Calu3 (cell line): ENCODE measurements at regions not wholly inside any gene's neighbourhood (a gene's known extent, or its start where the extent isn't known, plus 50 kb on each side); places are given as distances from the start of the nearest gene placed in this dataset.

Experiments
- BruUV-seq: library from RNA; stranded (reverse); fragments of 400-500 nt; replicated peaks from 2 replicates; lab custom pipeline; 2021; lab: Mats Ljungman, UMichigan
- CTCF ChIA-PET: fragments of 300-600 bp; sonication (Branson Sonifier 250); formaldehyde crosslinking; loops from one replicate; lab custom pipeline; 2022; ENCODE audit warnings: antibody characterized with exemption; lab: Charles Lee
- DNase-seq: peaks from one replicate; pipeline ENCODE4 v3.0.0; 2022
- H3K27ac Mint-ChIP-seq: one replicate; pipeline ENCODE4 v1.8.0; 2022; ENCODE audit warnings: mixed read lengths; ENCODE audit not compliant: unreplicated experiment
- H3K27me3 Mint-ChIP-seq: one replicate; pipeline ENCODE4 v1.8.0; 2022; ENCODE audit warnings: mixed read lengths; ENCODE audit not compliant: unreplicated experiment
- H3K36me3 Mint-ChIP-seq: one replicate; pipeline ENCODE4 v1.8.0; 2022; ENCODE audit warnings: mild to moderate bottlenecking, moderate library complexity, mixed read lengths; ENCODE audit not compliant: insufficient read depth, unreplicated experiment
- H3K4me1 Mint-ChIP-seq: one replicate; pipeline ENCODE4 v1.8.0; 2022; ENCODE audit warnings: mild to moderate bottlenecking, low read depth, mixed read lengths; ENCODE audit not compliant: unreplicated experiment
- H3K4me3 Mint-ChIP-seq: one replicate; pipeline ENCODE4 v1.8.0; 2022; ENCODE audit warnings: mild to moderate bottlenecking, low read depth, moderate library complexity, mixed read lengths; ENCODE audit not compliant: unreplicated experiment
- H3K9me3 Mint-ChIP-seq: one replicate; pipeline ENCODE4 v1.8.0; 2022; ENCODE audit warnings: low read depth, mixed read lengths; ENCODE audit not compliant: unreplicated experiment
- CTCF ChIP-seq: fragments of 200-600 bp; IDR thresholded peaks from one replicate; pipeline ENCODE4 v1.8.0; 2022; ENCODE audit warnings: antibody characterized with exemption; ENCODE audit not compliant: unreplicated experiment
- intact Hi-C: fragments of 100-400 bp; cut with micrococcal nuclease; formaldehyde crosslinking; loops from one replicate; pipeline ENCODE4 v1.10.0; 2022; ENCODE audit not compliant: unreplicated experiment

- Mint-ChIP-seq H3K4me3 (no peak overlapping the region), H3K9me3 (peaks cover 2% of the 10 kb centered on the region), H3K4me1 (peaks cover 42% of the 10 kb centered on the region), H3K27ac (peak overlapping the region; percentile 85), H3K36me3 (no peaks in the 10 kb centered on the region), H3K27me3 (no peaks in the 10 kb centered on the region)
- CTCF ChIA-PET, result interaction anchor here (0.7 to 1.0 kb wide), 2 partner anchors 12 to 87 kb away, joined by 3 to 4 read pairs; no protein-coding TSS in a partner anchor
- TF ChIP-seq CTCF, result no peak
- intact Hi-C loops, result loop anchor here (5.0 kb wide), 1 partner anchor 88 kb away; no protein-coding TSS in a partner anchor
- no peak for DNase-seq
- BruUV-seq, result no TSS peak
These were observed 56.5 kb upstream of the RAI14 start for GRCh38 chr5:34599471-34600117.

GRCh38 chr5:34600118-34600493 lies 56.0 kb upstream of the RAI14 start:
- intact Hi-C loops, result no loop called here
- H3K27ac Mint-ChIP-seq, result peak overlapping the region; percentile 65
- no peaks in the 10 kb centered on the region for H3K27me3 Mint-ChIP-seq
- CTCF ChIA-PET, result interaction anchor here (1.0 kb wide), 1 partner anchor 86 kb away, joined by 3 read pairs; no protein-coding TSS in a partner anchor
- H3K9me3 Mint-ChIP-seq, result peaks cover 2% of the 10 kb centered on the region
- BruUV-seq, result no TSS peak
- DNase-seq, result no peak
- H3K4me3 Mint-ChIP-seq, result no peak overlapping the region
- H3K36me3 Mint-ChIP-seq, result no peaks in the 10 kb centered on the region
- TF ChIP-seq CTCF, result no peak
- H3K4me1 Mint-ChIP-seq, result peaks cover 42% of the 10 kb centered on the region

- no peaks in the 10 kb centered on the region for H3K27me3 Mint-ChIP-seq
- TF ChIP-seq CTCF, result no peak
- DNase-seq, result no peak
These were observed 52.8 kb upstream of the RAI14 start for GRCh38 chr5:34603378-34603777.

GRCh38 chr5:34604119-34604675 lies 51.9 kb upstream of the RAI14 start:
- Mint-ChIP-seq H3K36me3 (no peaks in the 10 kb centered on the region), H3K27ac (no peak overlapping the region), H3K27me3 (no peaks in the 10 kb centered on the region), H3K4me3 (no peak overlapping the region), H3K4me1 (peaks cover 26% of the 10 kb centered on the region), H3K9me3 (peaks cover 2% of the 10 kb centered on the region)
- intact Hi-C loops, result no loop called here
- CTCF ChIA-PET, result no interaction called here
- TF ChIP-seq CTCF, result no peak
- BruUV-seq, result no TSS peak
- DNase-seq, result no peak

More at GRCh38 chr5:34603378-34603777, 52.8 kb upstream of the RAI14 start:
- Mint-ChIP-seq H3K27ac (no peak overlapping the region), H3K4me1 (peaks cover 26% of the 10 kb centered on the region), H3K9me3 (peaks cover 2% of the 10 kb centered on the region), H3K36me3 (no peaks in the 10 kb centered on the region), H3K4me3 (no peak overlapping the region)
- CTCF ChIA-PET, result no interaction called here
- intact Hi-C loops, result no loop called here
- BruUV-seq, result no TSS peak
